Right lobe of liver (tissue), 6 donors: ENCODE measurements at regions not wholly inside any gene's neighbourhood (a gene's known extent, or its start where the extent isn't known, plus 50 kb on each side); places are given as distances from the start of the nearest gene placed in this dataset.

Source experiments
- ATAC-seq, 4 donors: fragments of 200-7000 bp; cut with Tn5 transposase; one replicate each; pipeline ENCODE4 v1.9.1; 2020; ENCODE audit warnings: mild to moderate bottlenecking in 4 of 4, moderate library complexity in 4 of 4
- DNase-seq, 3 donors: peaks; one replicate each; pipeline ENCODE4 v3.0.0-alpha.2; 2020
- H3K27ac ChIP-seq, 3 donors: fragments of 200-600 bp; one replicate each; pipeline ENCODE4 v1.8.0; 2022
- H3K27me3 ChIP-seq, 2 donors: fragments of 200-600 bp; one replicate each; pipeline ENCODE4 v1.8.0; 2022
- H3K36me3 ChIP-seq, 4 donors: fragments of 200-600 bp; sonication (generic) in 1 of 4; one replicate each; pipeline versions ENCODE4 v1.5.1 to v1.8.0; 2017 to 2022; ENCODE audit warnings: control low read depth in 1 of 4
- H3K4me1 ChIP-seq, 4 donors: fragments of 200-600 bp; sonication (generic) in 1 of 4; one replicate each; pipeline versions ENCODE4 v1.5.1 to v1.8.0; 2017 to 2022; ENCODE audit warnings: control low read depth in 1 of 4
- H3K4me3 ChIP-seq, 3 donors: fragments of 200-600 bp; one replicate each; pipeline ENCODE4 v1.8.0; 2022
- H3K9me3 ChIP-seq, 4 donors: fragments of 200-600 bp; sonication (generic) in 1 of 4; one replicate each; pipeline versions ENCODE4 v1.5.1 to v1.8.0; 2017 to 2022; ENCODE audit warnings: control low read depth in 1 of 4
- CTCF ChIP-seq, 4 donors: fragments of 200-600 bp in 3 of 4; fragments of 450-650 bp in 1 of 4; IDR thresholded peaks; one replicate each; pipeline versions ENCODE4 v1.5.1 to v1.8.0; 2016 to 2022; ENCODE audit warnings: antibody characterized with exemption in 4 of 4, mild to moderate bottlenecking in 2 of 4
- POLR2A ChIP-seq: fragments of 450-650 bp; IDR thresholded peaks from one replicate; pipeline ENCODE4 v1.6.1; 2017; ENCODE audit warnings: antibody characterized with exemption, mild to moderate bottlenecking
- WGBS: methylation state at CpG from one replicate; pipeline ENCODE4 v1.1.6; 2018; ENCODE audit warnings: low coverage, low lambda C conversion rate; ENCODE audit not compliant: insufficient coverage; ENCODE audit errors: missing lambda C conversion rate; 5-methylcytosine and 5-hydroxymethylcytosine counted together
- intact Hi-C, 2 donors: fragments of 100-400 bp; cut with DNase I; formaldehyde crosslinking; loops; one replicate each; pipeline versions ENCODE4 v1.11.2 to v1.14.1; 2022
- donor health status: DM: no; HTN: yes; CAD: no.
- donor health status: DM: no; HTN: no; CAD: no.
- donor health status: DM: no; HTN: no; CAD: no.
- donor health status: DM: no; HTN: yes; CAD: no.
- donor health status: DM: no; HTN: yes; CAD: no.

GRCh38 chr7:97555857-97556421 is 175.9 kb upstream of the TAC1 start:
- Histone ChIP-seq H3K4me1 (no peaks in the 10 kb centered on the region), H3K36me3 (no peaks in the 10 kb centered on the region), H3K4me3 (no peak overlapping the region), H3K27ac (no peak overlapping the region), H3K27me3 (no peaks in the 10 kb centered on the region), H3K9me3 (no peaks in the 10 kb centered on the region)
- TF ChIP-seq CTCF (IDR thresholded peaks at IDR 0.05): no peak
- TF ChIP-seq POLR2A: no peak
- intact Hi-C loops: no loop called here
- DNase-seq (no peak), ATAC-seq (peak; percentile 51 to 81 (median 68))
- 64% methylated on average over 8 of the region's 8 CpGs for WGBS

- Histone ChIP-seq H3K9me3 (no peaks in the 10 kb centered on the region), H3K36me3 (no peaks in the 10 kb centered on the region), H3K27me3 (no peaks in the 10 kb centered on the region), H3K4me3 (no peak overlapping the region), H3K27ac (no peak overlapping the region), H3K4me1 (no peaks in the 10 kb centered on the region)
- 78% methylated on average over 4 of the region's 4 CpGs for WGBS
- intact Hi-C loops: no loop called here
- no peak for DNase-seq
- ATAC-seq: no peak
- TF ChIP-seq POLR2A (no peak), CTCF (IDR thresholded peaks at IDR 0.05) (no peak)
Observed at GRCh38 chr7:97565665-97566064, 166.2 kb upstream of the TAC1 start.

- intact Hi-C loops: no loop called here
- ATAC-seq (no peak), DNase-seq (no peak)
- H3K36me3 ChIP-seq: no peaks in the 10 kb centered on the region
- no peaks in the 10 kb centered on the region for H3K9me3 ChIP-seq
- no peak for TF ChIP-seq POLR2A
- no peak for TF ChIP-seq CTCF (IDR thresholded peaks at IDR 0.05)
- no peak overlapping the region for H3K27ac ChIP-seq
- no peak overlapping the region for H3K4me3 ChIP-seq
- H3K27me3 ChIP-seq: no peaks in the 10 kb centered on the region
- 86% methylated on average over 2 of the region's 2 CpGs for WGBS
- no peaks in the 10 kb centered on the region for H3K4me1 ChIP-seq
Observed at GRCh38 chr7:97573065-97573464, 158.8 kb upstream of the TAC1 start.

GRCh38 chr7:97576043-97576442 is 155.8 kb upstream of the TAC1 start:
- Histone ChIP-seq H3K9me3 (no peaks in the 10 kb centered on the region), H3K4me1 (no peaks in the 10 kb centered on the region), H3K27ac (no peak overlapping the region), H3K27me3 (no peaks in the 10 kb centered on the region), H3K36me3 (no peaks in the 10 kb centered on the region), H3K4me3 (no peak overlapping the region)
- ATAC-seq (no peak), DNase-seq (no peak)
- intact Hi-C loops: no loop called here
- TF ChIP-seq CTCF (IDR thresholded peaks at IDR 0.05) (no peak), POLR2A (no peak)

- DNase-seq: no peak
- Histone ChIP-seq H3K4me1 (no peaks in the 10 kb centered on the region), H3K27me3 (no peaks in the 10 kb centered on the region), H3K27ac (no peak overlapping the region), H3K4me3 (no peak overlapping the region), H3K9me3 (no peaks in the 10 kb centered on the region), H3K36me3 (no peaks in the 10 kb centered on the region)
- TF ChIP-seq CTCF (IDR thresholded peaks at IDR 0.05) (no peak), POLR2A (no peak)
- intact Hi-C loops: no loop called here
- 74% methylated on average over 5 of the region's 5 CpGs for WGBS
- no peak for ATAC-seq
Observed at GRCh38 chr7:97578225-97578624, 153.7 kb upstream of the TAC1 start.
